ENCODE measurements at regions not wholly inside any gene's neighbourhood (a gene's known extent, or its start where the extent isn't known, plus 50 kb on each side); places are given as distances from the start of the nearest gene placed in this dataset.

- POLR2A ChIA-PET, result no interaction called here
- peaks cover 9 to 42% of the 10 kb centered on the region in 2 donors for H3K27me3 Mint-ChIP-seq
These were observed 211.2 kb downstream of the SETD4 start for GRCh38 chr21:35849144-35849543.

GRCh38 chr21:35843911-35844667, 216.2 kb downstream of the SETD4 start:
- DNase-seq, result no peak
- no peak overlapping the region for H3K4me3 Mint-ChIP-seq
- H3K27ac ChIP-seq (ENCODE audit: low read depth, low read length), result no peak overlapping the region
- H3K27ac Mint-ChIP-seq, result peak overlapping the region in 1 of 8 donors; percentile 1
- POLR2A ChIA-PET, result no interaction called here
- CTCF ChIA-PET, result no interaction called here
- H3K9me3 ChIP-seq (ENCODE audit: low read length), result no peaks in the 10 kb centered on the region
- no peaks in the 10 kb centered on the region for H3K36me3 Mint-ChIP-seq
- peaks cover 7 to 25% of the 10 kb centered on the region in 2 donors for H3K27me3 Mint-ChIP-seq
- H3K27me3 ChIP-seq (ENCODE audit: insufficient read depth, low read length, poor library complexity, severe bottlenecking), result no peaks in the 10 kb centered on the region
- no peak overlapping the region for H3K4me3 ChIP-seq (ENCODE audit: low read length)
- no peaks in the 10 kb centered on the region for H3K36me3 ChIP-seq (ENCODE audit: insufficient read depth, low read length)
- H3K4me1 ChIP-seq (ENCODE audit: insufficient read depth, low read length), result no peaks in the 10 kb centered on the region
- H3K9me3 Mint-ChIP-seq, result no peaks in the 10 kb centered on the region
- H3K4me1 Mint-ChIP-seq, result no peaks in the 10 kb centered on the region

More at GRCh38 chr21:35849144-35849543, 211.2 kb downstream of the SETD4 start:
- no peak for DNase-seq
- no peaks in the 10 kb centered on the region for H3K4me1 ChIP-seq (ENCODE audit: insufficient read depth, low read length)
- H3K4me3 Mint-ChIP-seq, result no peak overlapping the region
- H3K36me3 Mint-ChIP-seq, result no peaks in the 10 kb centered on the region
- CTCF ChIA-PET, result no interaction called here
- no peaks in the 10 kb centered on the region for H3K36me3 ChIP-seq (ENCODE audit: insufficient read depth, low read length)
- no peaks in the 10 kb centered on the region for H3K4me1 Mint-ChIP-seq
- H3K4me3 ChIP-seq (ENCODE audit: low read length), result no peak overlapping the region
- H3K9me3 ChIP-seq (ENCODE audit: low read length), result no peaks in the 10 kb centered on the region
- H3K9me3 Mint-ChIP-seq, result no peaks in the 10 kb centered on the region
- H3K27ac Mint-ChIP-seq, result no peak overlapping the region
- H3K27me3 ChIP-seq (ENCODE audit: insufficient read depth, low read length, poor library complexity, severe bottlenecking), result no peaks in the 10 kb centered on the region
- H3K27ac ChIP-seq (ENCODE audit: low read depth, low read length), result no peak overlapping the region

- H3K27ac Mint-ChIP-seq, result no peak overlapping the region
- no peak for DNase-seq
- H3K4me3 Mint-ChIP-seq, result no peak overlapping the region
- Histone ChIP-seq H3K36me3 (ENCODE audit: insufficient read depth, low read length) (no peaks in the 10 kb centered on the region), H3K4me3 (ENCODE audit: low read length) (no peak overlapping the region), H3K27me3 (ENCODE audit: insufficient read depth, low read length, poor library complexity, severe bottlenecking) (no peaks in the 10 kb centered on the region), H3K4me1 (ENCODE audit: insufficient read depth, low read length) (no peaks in the 10 kb centered on the region), H3K9me3 (ENCODE audit: low read length) (no peaks in the 10 kb centered on the region), H3K27ac (ENCODE audit: low read depth, low read length) (no peak overlapping the region)
- H3K4me1 Mint-ChIP-seq, result no peaks in the 10 kb centered on the region
- no peaks in the 10 kb centered on the region for H3K36me3 Mint-ChIP-seq
- no peaks in the 10 kb centered on the region for H3K9me3 Mint-ChIP-seq
- CTCF ChIA-PET, result interaction anchor here (1.6 to 2.1 kb wide), 2 partner anchors 1095 to 1119 kb away, joined by 4 to 17 read pairs; no protein-coding TSS in a partner anchor
- peaks cover 4 to 12% of the 10 kb centered on the region in 2 donors for H3K27me3 Mint-ChIP-seq
- POLR2A ChIA-PET, result no interaction called here
These were observed 219.4 kb downstream of the SETD4 start for GRCh38 chr21:35840949-35841348.

GRCh38 chr21:35840197-35840799, 220.0 kb downstream of the SETD4 start:
- Mint-ChIP-seq H3K9me3 (no peaks in the 10 kb centered on the region), H3K36me3 (no peaks in the 10 kb centered on the region)
- CTCF ChIA-PET, result interaction anchor here (0.8 to 2.6 kb wide), 8 partner anchors 10 to 1151 kb away, joined by 3 to 17 read pairs (median 4); no protein-coding TSS in a partner anchor

GRCh38 chr21:35838987-35839763, 221.2 kb downstream of the SETD4 start:
- Mint-ChIP-seq H3K9me3 (no peaks in the 10 kb centered on the region), H3K36me3 (no peaks in the 10 kb centered on the region), H3K27ac (peak overlapping the region in 1 of 8 donors; percentile 35), H3K27me3 (peaks cover 5 to 26% of the 10 kb centered on the region in 2 donors), H3K4me3 (no peak overlapping the region), H3K4me1 (no peaks in the 10 kb centered on the region)
- Histone ChIP-seq H3K36me3 (ENCODE audit: insufficient read depth, low read length) (no peaks in the 10 kb centered on the region), H3K9me3 (ENCODE audit: low read length) (no peaks in the 10 kb centered on the region), H3K4me3 (ENCODE audit: low read length) (no peak overlapping the region), H3K4me1 (ENCODE audit: insufficient read depth, low read length) (no peaks in the 10 kb centered on the region), H3K27me3 (ENCODE audit: insufficient read depth, low read length, poor library complexity, severe bottlenecking) (no peaks in the 10 kb centered on the region), H3K27ac (ENCODE audit: low read depth, low read length) (no peak overlapping the region)
- DNase-seq, result no peak
- ChIA-PET POLR2A (no interaction called here), CTCF (interaction anchor here (1.2 to 2.6 kb wide), 6 partner anchors 12 to 1150 kb away, joined by 3 to 17 read pairs (median 4); no protein-coding TSS in a partner anchor)

More at GRCh38 chr21:35840197-35840799, 220.0 kb downstream of the SETD4 start:
- no peaks in the 10 kb centered on the region for H3K27me3 ChIP-seq (ENCODE audit: insufficient read depth, low read length, poor library complexity, severe bottlenecking)
- no peaks in the 10 kb centered on the region for H3K4me1 Mint-ChIP-seq
- H3K27ac Mint-ChIP-seq, result peak overlapping the region in 1 of 8 donors; percentile 8
- no peak overlapping the region for H3K4me3 Mint-ChIP-seq
- H3K27me3 Mint-ChIP-seq, result peaks cover 4 to 15% of the 10 kb centered on the region in 2 donors
- H3K4me1 ChIP-seq (ENCODE audit: insufficient read depth, low read length), result no peaks in the 10 kb centered on the region
- H3K4me3 ChIP-seq (ENCODE audit: low read length), result no peak overlapping the region
- H3K9me3 ChIP-seq (ENCODE audit: low read length), result no peaks in the 10 kb centered on the region
- DNase-seq, result peak; percentile 13 to 54 (median 22)
- POLR2A ChIA-PET, result interaction anchor here (0.6 kb wide), 1 partner anchor 1148 kb away, joined by 3 read pairs; no protein-coding TSS in a partner anchor
- no peaks in the 10 kb centered on the region for H3K36me3 ChIP-seq (ENCODE audit: insufficient read depth, low read length)
- H3K27ac ChIP-seq (ENCODE audit: low read depth, low read length), result no peak overlapping the region

GRCh38 chr21:35838350-35838749, 222.0 kb downstream of the SETD4 start:
- H3K36me3 ChIP-seq (ENCODE audit: insufficient read depth, low read length), result no peaks in the 10 kb centered on the region
- H3K4me3 Mint-ChIP-seq, result no peak overlapping the region
- no peak overlapping the region for H3K4me3 ChIP-seq (ENCODE audit: low read length)
- H3K36me3 Mint-ChIP-seq, result no peaks in the 10 kb centered on the region
- peak in 1 of 5 donors; percentile 6 for DNase-seq
- H3K9me3 ChIP-seq (ENCODE audit: low read length), result no peaks in the 10 kb centered on the region
- no peak overlapping the region for H3K27ac Mint-ChIP-seq
- H3K27me3 Mint-ChIP-seq, result peaks cover 5 to 27% of the 10 kb centered on the region in 2 donors
- no peaks in the 10 kb centered on the region for H3K4me1 Mint-ChIP-seq
- ChIA-PET CTCF (interaction anchor here (2.6 kb wide), 1 partner anchor 12 kb away, joined by 10 read pairs; no protein-coding TSS in a partner anchor), POLR2A (no interaction called here)
- H3K9me3 Mint-ChIP-seq, result no peaks in the 10 kb centered on the region
- no peak overlapping the region for H3K27ac ChIP-seq (ENCODE audit: low read depth, low read length)
- H3K4me1 ChIP-seq (ENCODE audit: insufficient read depth, low read length), result no peaks in the 10 kb centered on the region
- no peaks in the 10 kb centered on the region for H3K27me3 ChIP-seq (ENCODE audit: insufficient read depth, low read length, poor library complexity, severe bottlenecking)

GRCh38 chr21:35833991-35834390, 226.3 kb downstream of the SETD4 start:
- no peak overlapping the region for H3K27ac ChIP-seq (ENCODE audit: low read depth, low read length)
- no peak overlapping the region for H3K4me3 ChIP-seq (ENCODE audit: low read length)
- ChIA-PET CTCF (no interaction called here), POLR2A (no interaction called here)
- no peaks in the 10 kb centered on the region for H3K36me3 ChIP-seq (ENCODE audit: insufficient read depth, low read length)
- H3K4me3 Mint-ChIP-seq, result no peak overlapping the region
- H3K4me1 ChIP-seq (ENCODE audit: insufficient read depth, low read length), result no peaks in the 10 kb centered on the region
- peaks cover 6 to 29% of the 10 kb centered on the region in 2 donors for H3K27me3 Mint-ChIP-seq
- no peak for DNase-seq
- no peaks in the 10 kb centered on the region for H3K36me3 Mint-ChIP-seq
- H3K27me3 ChIP-seq (ENCODE audit: insufficient read depth, low read length, poor library complexity, severe bottlenecking), result no peaks in the 10 kb centered on the region
- H3K9me3 Mint-ChIP-seq, result peaks cover 0 to 2% (median 0%) of the 10 kb centered on the region in 5 donors
- H3K4me1 Mint-ChIP-seq, result no peaks in the 10 kb centered on the region
- no peak overlapping the region for H3K27ac Mint-ChIP-seq
- H3K9me3 ChIP-seq (ENCODE audit: low read length), result no peaks in the 10 kb centered on the region

- peaks cover 6 to 35% of the 10 kb centered on the region in 2 donors for H3K27me3 Mint-ChIP-seq
- ChIA-PET POLR2A (no interaction called here), CTCF (no interaction called here)
- Histone ChIP-seq H3K36me3 (ENCODE audit: insufficient read depth, low read length) (no peaks in the 10 kb centered on the region), H3K27me3 (ENCODE audit: insufficient read depth, low read length, poor library complexity, severe bottlenecking) (no peaks in the 10 kb centered on the region), H3K4me1 (ENCODE audit: insufficient read depth, low read length) (no peaks in the 10 kb centered on the region), H3K27ac (ENCODE audit: low read depth, low read length) (no peak overlapping the region), H3K9me3 (ENCODE audit: low read length) (no peaks in the 10 kb centered on the region), H3K4me3 (ENCODE audit: low read length) (no peak overlapping the region)
- H3K36me3 Mint-ChIP-seq, result no peaks in the 10 kb centered on the region
- H3K9me3 Mint-ChIP-seq, result peaks cover 0 to 2% (median 0%) of the 10 kb centered on the region in 5 donors
- H3K4me1 Mint-ChIP-seq, result no peaks in the 10 kb centered on the region
- no peak overlapping the region for H3K27ac Mint-ChIP-seq
- no peak for DNase-seq
- H3K4me3 Mint-ChIP-seq, result no peak overlapping the region
These were observed 226.9 kb downstream of the SETD4 start for GRCh38 chr21:35833388-35833787.

All from CD8-positive, alpha-beta memory T cell (primary cell).